ENCODE measurements at regions not wholly inside any gene's neighbourhood (a gene's known extent, or its start where the extent isn't known, plus 50 kb on each side); places are given as distances from the start of the nearest gene placed in this dataset.

GRCh38 chr7:10588084-10588483 lies 385.6 kb upstream of the PHF14 start:
- Histone ChIP-seq H2AFZ (ENCODE audit: low read depth, low read length) (no peak overlapping the region), H4K20me1 (ENCODE audit: insufficient read depth, low read length) (no peaks in the 10 kb centered on the region), H3K4me1 (ENCODE audit: insufficient read depth, low read length) (no peaks in the 10 kb centered on the region), H3K27ac (ENCODE audit: low read depth, low read length) (no peak overlapping the region), H3K4me2 (ENCODE audit: low read length) (no peak overlapping the region), H3K36me3 (ENCODE audit: insufficient read depth, low read length) (no peaks in the 10 kb centered on the region), H3K4me3 (ENCODE audit: insufficient read depth, low read depth, low read length) (no peak overlapping the region), H3K9me3 (ENCODE audit: insufficient read depth, low read depth, low read length) (no peaks in the 10 kb centered on the region), H3K79me2 (ENCODE audit: insufficient read depth, low read length) (no peaks in the 10 kb centered on the region), H3K27me3 (ENCODE audit: insufficient read depth, low read length) (no peaks in the 10 kb centered on the region), H3K9ac (ENCODE audit: low read length) (no peak overlapping the region)
- H3K4me3 Mint-ChIP-seq (ENCODE audit: unreplicated experiment), result no peak overlapping the region
- H3K27ac Mint-ChIP-seq (ENCODE audit: unreplicated experiment), result no peak overlapping the region
- H3K36me3 Mint-ChIP-seq (ENCODE audit: low read depth, unreplicated experiment), result no peaks in the 10 kb centered on the region
- FAIRE-seq (no peak), DNase-seq (ENCODE audit: low read depth) (no peak)
- TF ChIP-seq CTCF (IDR thresholded peaks at IDR 0.05; ENCODE audit: insufficient read depth, low read depth, low read length) (no peak), EZH2 (IDR thresholded peaks at IDR 0.05; ENCODE audit: insufficient read depth, low read length) (no peak)
- no peaks in the 10 kb centered on the region for H3K9me3 Mint-ChIP-seq (ENCODE audit: unreplicated experiment)
- H3K4me1 Mint-ChIP-seq (ENCODE audit: low read depth, unreplicated experiment), result no peaks in the 10 kb centered on the region
- H3K27me3 Mint-ChIP-seq (ENCODE audit: low read depth, unreplicated experiment), result no peaks in the 10 kb centered on the region

- H3K9me3 ChIP-seq (ENCODE audit: insufficient read depth, low read depth, low read length), result no peaks in the 10 kb centered on the region
- H3K4me1 Mint-ChIP-seq (ENCODE audit: low read depth, unreplicated experiment), result no peaks in the 10 kb centered on the region
- no peak overlapping the region for H3K9ac ChIP-seq (ENCODE audit: low read length)
- H4K20me1 ChIP-seq (ENCODE audit: insufficient read depth, low read length), result no peaks in the 10 kb centered on the region
- no peak overlapping the region for H3K4me2 ChIP-seq (ENCODE audit: low read length)
- no peak for FAIRE-seq
- no peaks in the 10 kb centered on the region for H3K36me3 ChIP-seq (ENCODE audit: insufficient read depth, low read length)
- no peak for DNase-seq (ENCODE audit: low read depth)
- no peaks in the 10 kb centered on the region for H3K36me3 Mint-ChIP-seq (ENCODE audit: low read depth, unreplicated experiment)
- no peak overlapping the region for H3K4me3 ChIP-seq (ENCODE audit: insufficient read depth, low read depth, low read length)
- H3K27me3 ChIP-seq (ENCODE audit: insufficient read depth, low read length), result no peaks in the 10 kb centered on the region
- H2AFZ ChIP-seq (ENCODE audit: low read depth, low read length), result no peak overlapping the region
- H3K27ac Mint-ChIP-seq (ENCODE audit: unreplicated experiment), result no peak overlapping the region
- no peaks in the 10 kb centered on the region for H3K4me1 ChIP-seq (ENCODE audit: insufficient read depth, low read length)
- no peaks in the 10 kb centered on the region for H3K79me2 ChIP-seq (ENCODE audit: insufficient read depth, low read length)
- H3K4me3 Mint-ChIP-seq (ENCODE audit: unreplicated experiment), result no peak overlapping the region
- H3K9me3 Mint-ChIP-seq (ENCODE audit: unreplicated experiment), result no peaks in the 10 kb centered on the region
- TF ChIP-seq EZH2 (IDR thresholded peaks at IDR 0.05; ENCODE audit: insufficient read depth, low read length), result no peak
- TF ChIP-seq CTCF (IDR thresholded peaks at IDR 0.05; ENCODE audit: insufficient read depth, low read depth, low read length), result no peak
- no peak overlapping the region for H3K27ac ChIP-seq (ENCODE audit: low read depth, low read length)
- no peaks in the 10 kb centered on the region for H3K27me3 Mint-ChIP-seq (ENCODE audit: low read depth, unreplicated experiment)
Observed at GRCh38 chr7:10592604-10593003, 381.1 kb upstream of the PHF14 start.

- Histone ChIP-seq H3K79me2 (ENCODE audit: insufficient read depth, low read length) (no peaks in the 10 kb centered on the region), H3K4me3 (ENCODE audit: insufficient read depth, low read depth, low read length) (no peak overlapping the region), H3K4me1 (ENCODE audit: insufficient read depth, low read length) (no peaks in the 10 kb centered on the region), H3K9me3 (ENCODE audit: insufficient read depth, low read depth, low read length) (no peaks in the 10 kb centered on the region), H4K20me1 (ENCODE audit: insufficient read depth, low read length) (no peaks in the 10 kb centered on the region), H3K27ac (ENCODE audit: low read depth, low read length) (no peak overlapping the region), H3K36me3 (ENCODE audit: insufficient read depth, low read length) (no peaks in the 10 kb centered on the region), H3K27me3 (ENCODE audit: insufficient read depth, low read length) (no peaks in the 10 kb centered on the region), H3K4me2 (ENCODE audit: low read length) (no peak overlapping the region), H3K9ac (ENCODE audit: low read length) (no peak overlapping the region), H2AFZ (ENCODE audit: low read depth, low read length) (no peak overlapping the region)
- Mint-ChIP-seq H3K27me3 (ENCODE audit: low read depth, unreplicated experiment) (no peaks in the 10 kb centered on the region), H3K27ac (ENCODE audit: unreplicated experiment) (no peak overlapping the region), H3K9me3 (ENCODE audit: unreplicated experiment) (no peaks in the 10 kb centered on the region), H3K36me3 (ENCODE audit: low read depth, unreplicated experiment) (no peaks in the 10 kb centered on the region), H3K4me1 (ENCODE audit: low read depth, unreplicated experiment) (no peaks in the 10 kb centered on the region), H3K4me3 (ENCODE audit: unreplicated experiment) (no peak overlapping the region)
- no peak for DNase-seq (ENCODE audit: low read depth)
- TF ChIP-seq EZH2 (IDR thresholded peaks at IDR 0.05; ENCODE audit: insufficient read depth, low read length) (no peak), CTCF (IDR thresholded peaks at IDR 0.05; ENCODE audit: insufficient read depth, low read depth, low read length) (no peak)
- no peak for FAIRE-seq
Observed at GRCh38 chr7:10593080-10593479, 380.6 kb upstream of the PHF14 start.

All from astrocyte (in vitro differentiated cells and primary cell).